ENCODE measurements at regions not wholly inside any gene's neighbourhood (a gene's known extent, or its start where the extent isn't known, plus 50 kb on each side); places are given as distances from the start of the nearest gene placed in this dataset.

- TF ChIP-seq CTCF (IDR thresholded peaks at IDR 0.05) (no peak), POLR2A (IDR thresholded peaks at IDR 0.05) (no peak)
Measured at GRCh38 chr2:120415728-120416509, 70.0 kb downstream of the INHBB start.

Measured in esophagus squamous epithelium (tissue), 4 donors.